ENCODE measurements at regions not wholly inside any gene's neighbourhood (a gene's known extent, or its start where the extent isn't known, plus 50 kb on each side); places are given as distances from the start of the nearest gene placed in this dataset.
"Not testable (repeated sequence)": the region's sequence is repeated elsewhere in the genome, so short reads cannot be mapped to it uniquely, and the experiment has no call there.

DNA sequence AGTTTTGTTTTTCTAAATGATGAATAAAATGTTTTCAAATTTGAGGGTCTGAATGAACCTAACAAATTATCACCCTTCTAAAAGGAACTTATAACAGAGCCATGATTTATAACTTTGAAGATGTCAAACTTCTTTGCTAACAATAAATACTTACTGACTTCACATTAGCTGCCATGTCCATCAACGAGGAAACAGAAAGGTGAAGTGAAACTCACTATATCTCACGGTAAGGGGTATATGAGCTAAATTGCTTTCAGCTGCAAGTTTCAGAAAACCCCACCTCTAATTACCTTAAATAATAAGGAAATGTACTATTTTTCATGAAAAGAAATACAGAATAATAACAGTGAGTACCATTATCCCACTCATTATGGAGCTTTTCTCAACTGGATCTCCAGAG, 350.8 kb upstream of the NT5C1B start:
- TF ChIP-seq, protein P1, sequence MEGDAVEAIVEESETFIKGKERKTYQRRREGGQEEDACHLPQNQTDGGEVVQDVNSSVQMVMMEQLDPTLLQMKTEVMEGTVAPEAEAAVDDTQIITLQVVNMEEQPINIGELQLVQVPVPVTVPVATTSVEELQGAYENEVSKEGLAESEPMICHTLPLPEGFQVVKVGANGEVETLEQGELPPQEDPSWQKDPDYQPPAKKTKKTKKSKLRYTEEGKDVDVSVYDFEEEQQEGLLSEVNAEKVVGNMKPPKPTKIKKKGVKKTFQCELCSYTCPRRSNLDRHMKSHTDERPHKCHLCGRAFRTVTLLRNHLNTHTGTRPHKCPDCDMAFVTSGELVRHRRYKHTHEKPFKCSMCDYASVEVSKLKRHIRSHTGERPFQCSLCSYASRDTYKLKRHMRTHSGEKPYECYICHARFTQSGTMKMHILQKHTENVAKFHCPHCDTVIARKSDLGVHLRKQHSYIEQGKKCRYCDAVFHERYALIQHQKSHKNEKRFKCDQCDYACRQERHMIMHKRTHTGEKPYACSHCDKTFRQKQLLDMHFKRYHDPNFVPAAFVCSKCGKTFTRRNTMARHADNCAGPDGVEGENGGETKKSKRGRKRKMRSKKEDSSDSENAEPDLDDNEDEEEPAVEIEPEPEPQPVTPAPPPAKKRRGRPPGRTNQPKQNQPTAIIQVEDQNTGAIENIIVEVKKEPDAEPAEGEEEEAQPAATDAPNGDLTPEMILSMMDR (conservative IDR thresholded peaks at IDR 0.05; ENCODE audit: low read depth, low read length) = no peak
- Histone ChIP-seq H3K79me2 (ENCODE audit: insufficient read depth, low read depth) (no peaks in the 10 kb centered on the region), H3K36me3 (ENCODE audit: insufficient read depth) (no peaks in the 10 kb centered on the region), H3K4me3 (IDR thresholded peaks at IDR 0.05; ENCODE audit: insufficient read depth, low read depth, low read length) (no peak overlapping the region), H4K20me1 (ENCODE audit: insufficient read depth) (no peaks in the 10 kb centered on the region), H2AFZ (ENCODE audit: low read depth) (no peak overlapping the region), H3K4me1 (ENCODE audit: low read depth, poor library complexity, severe bottlenecking) (no peaks in the 10 kb centered on the region), H3K9ac (no peak overlapping the region), H3K4me2 (no peak overlapping the region), H3K27me3 (ENCODE audit: insufficient read depth, low read depth) (no peaks in the 10 kb centered on the region), H3K27ac (no peak overlapping the region)

DNA sequence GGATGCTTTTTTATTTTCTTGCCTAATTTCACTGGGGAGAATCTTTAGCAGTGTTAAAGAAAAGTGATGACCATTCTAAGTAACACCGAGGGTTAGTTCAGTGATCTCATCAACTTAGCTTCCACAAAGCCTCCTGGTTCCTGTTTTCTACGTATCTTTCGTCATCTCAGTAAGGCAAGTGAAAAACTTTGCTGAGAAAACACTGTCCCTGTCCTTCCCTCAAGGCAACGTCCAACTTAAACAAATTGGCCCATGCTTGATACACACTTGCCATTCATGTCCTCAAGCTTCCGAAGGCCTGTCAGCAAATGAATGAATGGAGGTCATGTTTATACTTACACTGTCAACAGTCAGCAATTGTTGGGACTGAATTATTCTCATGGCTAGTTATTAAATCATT, 350.4 kb upstream of the NT5C1B start:
- not testable (repeated sequence) for H3K79me2 ChIP-seq (ENCODE audit: insufficient read depth, low read depth); H3K9ac ChIP-seq; H3K4me1 ChIP-seq (ENCODE audit: low read depth, poor library complexity, severe bottlenecking); H4K20me1 ChIP-seq (ENCODE audit: insufficient read depth); H3K4me3 ChIP-seq (IDR thresholded peaks at IDR 0.05; ENCODE audit: insufficient read depth, low read depth, low read length); H2AFZ ChIP-seq (ENCODE audit: low read depth); H3K27ac ChIP-seq; H3K36me3 ChIP-seq (ENCODE audit: insufficient read depth); H3K27me3 ChIP-seq (ENCODE audit: insufficient read depth, low read depth); H3K4me2 ChIP-seq

DNA sequence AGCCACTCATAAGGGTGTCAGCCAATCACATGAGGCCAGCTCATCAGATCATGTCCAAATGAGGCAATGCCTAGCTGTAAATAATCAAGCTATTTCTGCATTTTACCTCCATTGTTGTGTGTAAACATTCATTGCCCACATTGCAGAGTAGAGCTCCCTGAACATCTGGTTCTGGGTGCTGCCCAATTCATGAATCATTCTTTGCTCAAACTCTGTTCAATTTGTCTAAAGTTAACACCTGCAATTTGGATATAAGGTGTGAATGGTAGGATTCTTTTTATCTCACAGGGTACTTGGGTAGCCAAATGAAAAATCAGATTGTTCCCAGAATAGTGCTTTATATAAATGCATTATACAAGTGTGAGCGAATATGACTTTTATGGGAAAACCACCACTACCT, 345.5 kb upstream of the NT5C1B start:
- Histone ChIP-seq H3K27me3 (ENCODE audit: insufficient read depth, low read depth) (no peaks in the 10 kb centered on the region), H3K4me1 (ENCODE audit: low read depth, poor library complexity, severe bottlenecking) (no peaks in the 10 kb centered on the region), H4K20me1 (ENCODE audit: insufficient read depth) (no peaks in the 10 kb centered on the region), H3K9ac (no peak overlapping the region), H3K79me2 (ENCODE audit: insufficient read depth, low read depth) (no peaks in the 10 kb centered on the region), H3K36me3 (ENCODE audit: insufficient read depth) (no peaks in the 10 kb centered on the region), H3K4me3 (IDR thresholded peaks at IDR 0.05; ENCODE audit: insufficient read depth, low read depth, low read length) (no peak overlapping the region), H3K4me2 (no peak overlapping the region), H2AFZ (ENCODE audit: low read depth) (no peak overlapping the region), H3K27ac (no peak overlapping the region)
- TF ChIP-seq, protein P1 (conservative IDR thresholded peaks at IDR 0.05; ENCODE audit: low read depth, low read length) = no peak

DNA sequence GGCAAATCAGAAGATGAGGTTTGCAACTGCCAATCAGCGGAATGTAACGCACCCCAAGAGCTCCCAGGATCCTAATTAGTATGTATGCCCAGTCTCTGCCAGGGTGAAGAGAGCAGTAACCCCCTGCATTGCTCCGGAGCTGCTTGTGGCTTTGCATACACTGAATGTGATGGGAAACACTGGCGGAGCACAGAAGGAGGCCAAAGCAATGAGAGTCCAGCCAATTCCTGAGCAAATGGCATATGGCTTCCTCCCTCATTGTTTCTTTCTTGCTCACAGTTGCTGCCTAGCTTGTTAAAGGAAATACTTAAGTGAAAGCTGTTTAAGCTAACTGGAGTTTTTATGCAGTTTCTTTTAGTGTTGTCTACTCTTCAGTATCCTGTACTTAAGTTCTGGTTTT, 343.5 kb upstream of the NT5C1B start:
- Histone ChIP-seq H3K27ac (no peak overlapping the region), H2AFZ (ENCODE audit: low read depth) (no peak overlapping the region), H3K79me2 (ENCODE audit: insufficient read depth, low read depth) (no peaks in the 10 kb centered on the region), H4K20me1 (ENCODE audit: insufficient read depth) (no peaks in the 10 kb centered on the region), H3K9ac (no peak overlapping the region), H3K27me3 (ENCODE audit: insufficient read depth, low read depth) (no peaks in the 10 kb centered on the region), H3K36me3 (ENCODE audit: insufficient read depth) (no peaks in the 10 kb centered on the region), H3K4me3 (IDR thresholded peaks at IDR 0.05; ENCODE audit: insufficient read depth, low read depth, low read length) (no peak overlapping the region), H3K4me2 (no peak overlapping the region), H3K4me1 (ENCODE audit: low read depth, poor library complexity, severe bottlenecking) (no peaks in the 10 kb centered on the region)
- TF ChIP-seq, protein P1 (conservative IDR thresholded peaks at IDR 0.05; ENCODE audit: low read depth, low read length) = no peak

DNA sequence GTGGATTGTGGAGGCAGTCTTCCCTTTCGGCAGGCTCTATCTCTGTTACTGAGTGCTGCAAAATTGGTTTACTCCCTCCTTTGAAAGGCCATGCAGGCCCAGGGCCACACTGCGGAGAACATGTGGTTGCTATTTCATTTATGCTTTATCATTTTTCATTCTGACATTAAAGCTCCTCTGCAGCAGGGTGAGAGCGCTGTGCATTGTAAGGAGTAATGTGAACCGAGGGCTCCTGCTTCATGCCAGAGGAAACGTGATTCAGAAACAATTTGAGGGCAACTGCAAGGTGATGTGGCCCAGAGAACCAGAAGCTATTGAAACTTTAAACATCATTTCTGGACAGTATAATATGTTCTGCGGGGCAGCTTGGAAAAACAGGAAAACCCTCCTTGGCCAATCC, 341.6 kb upstream of the NT5C1B start:
- Histone ChIP-seq H3K79me2 (ENCODE audit: insufficient read depth, low read depth) (no peaks in the 10 kb centered on the region), H3K4me3 (IDR thresholded peaks at IDR 0.05; ENCODE audit: insufficient read depth, low read depth, low read length) (no peak overlapping the region), H3K4me2 (no peak overlapping the region), H3K36me3 (ENCODE audit: insufficient read depth) (no peaks in the 10 kb centered on the region), H3K27me3 (ENCODE audit: insufficient read depth, low read depth) (no peaks in the 10 kb centered on the region), H3K4me1 (ENCODE audit: low read depth, poor library complexity, severe bottlenecking) (peaks cover 9% of the 10 kb centered on the region), H3K9ac (no peak overlapping the region), H4K20me1 (ENCODE audit: insufficient read depth) (no peaks in the 10 kb centered on the region), H2AFZ (ENCODE audit: low read depth) (no peak overlapping the region), H3K27ac (no peak overlapping the region)
- TF ChIP-seq, protein P1 (conservative IDR thresholded peaks at IDR 0.05; ENCODE audit: low read depth, low read length) = no peak
